ENCODE measurements at regions not wholly inside any gene's neighbourhood (a gene's known extent, or its start where the extent isn't known, plus 50 kb on each side); places are given as distances from the start of the nearest gene placed in this dataset.

DNA sequence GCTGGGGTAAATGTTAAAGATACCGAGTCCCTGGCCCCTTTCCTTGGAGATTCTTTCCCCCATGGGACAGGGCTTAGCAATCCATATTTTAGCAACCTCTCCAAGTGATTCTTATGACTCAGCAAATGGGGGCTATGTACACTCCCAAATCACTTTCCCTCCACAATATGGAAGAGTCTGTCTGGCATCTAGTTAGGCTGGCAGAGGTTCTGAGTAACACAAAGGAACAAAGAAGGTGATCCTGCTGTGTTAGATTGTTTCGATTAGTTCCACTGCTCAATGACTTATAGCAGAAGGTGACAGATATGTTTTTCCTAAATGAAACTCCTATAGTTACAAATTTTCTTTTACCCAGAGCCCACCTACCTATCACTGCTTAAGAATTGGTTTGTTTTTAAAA lies 154.0 kb upstream of the SYT13 start:
- DNase-seq (ENCODE audit: low read depth in 2 of 2), result no peak

DNA sequence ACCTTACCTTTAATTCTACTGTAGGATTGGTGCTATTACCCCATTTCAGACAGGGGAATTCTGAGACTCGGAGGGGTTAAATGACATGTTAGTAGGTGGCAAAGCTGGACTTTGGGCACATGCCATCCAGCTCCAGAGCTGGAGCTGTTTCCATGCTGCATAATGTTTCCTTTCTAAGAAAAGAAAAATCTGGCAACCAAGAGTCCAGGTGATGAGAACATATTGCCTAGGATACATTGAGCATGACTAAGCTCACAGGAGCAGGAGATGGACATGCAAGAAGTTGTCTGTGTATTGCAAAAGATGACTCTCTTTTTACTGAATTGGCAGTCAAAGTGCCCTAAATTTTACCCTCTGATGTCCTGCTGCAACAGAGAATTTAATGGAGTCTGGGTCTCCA lies 150.8 kb upstream of the SYT13 start:
- DNase-seq (ENCODE audit: low read depth in 2 of 2), result no peak

DNA sequence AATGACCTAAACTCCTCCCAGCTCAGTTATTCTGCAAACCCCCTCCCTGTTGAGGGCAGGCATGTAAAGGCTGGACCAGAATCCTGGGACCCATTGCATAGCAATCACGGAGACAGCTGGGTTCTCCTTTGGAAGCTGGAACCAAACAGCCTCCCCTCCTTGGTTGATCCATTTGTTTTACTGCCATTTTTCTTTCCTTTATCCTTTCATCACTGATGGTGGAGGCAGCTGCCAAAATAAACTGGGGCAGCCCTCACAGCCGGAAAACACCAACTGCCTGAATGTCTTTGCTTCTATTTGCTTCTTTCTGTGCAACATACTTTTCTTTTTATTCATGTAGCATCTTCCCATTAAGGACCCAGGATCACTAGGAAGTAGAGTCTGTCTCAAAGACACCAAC lies 150.0 kb upstream of the SYT13 start:
- DNase-seq (ENCODE audit: low read depth in 2 of 2), result no peak

DNA sequence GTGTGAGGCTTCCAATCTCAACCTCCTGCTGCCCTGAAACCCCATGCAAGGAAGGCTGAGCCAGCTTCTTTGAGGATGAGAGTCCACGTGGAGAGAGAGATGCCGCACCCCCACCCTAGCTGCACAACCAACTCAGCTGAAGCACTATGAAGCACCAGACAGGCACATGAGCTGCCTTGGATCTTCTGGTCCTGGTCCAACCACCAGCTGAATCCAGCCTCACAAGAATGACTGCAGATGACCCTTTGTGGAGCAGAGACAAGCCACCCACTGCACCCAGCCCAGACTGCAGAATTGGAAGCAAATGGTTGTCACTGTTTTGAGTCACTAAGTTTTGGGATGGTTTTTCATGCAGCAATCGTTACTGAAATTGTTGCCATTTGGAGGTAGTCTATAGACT lies 149.6 kb upstream of the SYT13 start:
- no peak for DNase-seq (ENCODE audit: low read depth in 2 of 2)

DNA sequence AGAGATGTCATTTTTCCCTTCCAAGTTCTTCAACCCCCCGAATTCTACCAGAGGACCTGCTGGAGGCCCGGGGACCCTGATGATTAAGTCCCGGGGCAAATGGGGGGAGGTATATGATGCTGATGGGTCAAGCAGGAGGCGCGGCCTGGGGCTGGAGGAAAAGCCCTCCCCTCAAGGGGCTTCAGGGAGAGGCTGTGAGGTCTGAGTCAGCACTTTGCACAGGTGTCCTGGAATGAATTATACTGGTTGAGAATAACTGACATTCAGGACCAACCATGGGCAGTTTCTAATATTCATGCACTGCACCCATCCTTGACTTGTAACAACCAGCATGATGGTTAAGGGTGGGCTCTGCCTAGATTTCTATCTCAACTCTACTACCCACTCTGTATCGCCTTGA lies 146.8 kb upstream of the SYT13 start:
- no peak for DNase-seq (ENCODE audit: low read depth in 2 of 2)

DNA sequence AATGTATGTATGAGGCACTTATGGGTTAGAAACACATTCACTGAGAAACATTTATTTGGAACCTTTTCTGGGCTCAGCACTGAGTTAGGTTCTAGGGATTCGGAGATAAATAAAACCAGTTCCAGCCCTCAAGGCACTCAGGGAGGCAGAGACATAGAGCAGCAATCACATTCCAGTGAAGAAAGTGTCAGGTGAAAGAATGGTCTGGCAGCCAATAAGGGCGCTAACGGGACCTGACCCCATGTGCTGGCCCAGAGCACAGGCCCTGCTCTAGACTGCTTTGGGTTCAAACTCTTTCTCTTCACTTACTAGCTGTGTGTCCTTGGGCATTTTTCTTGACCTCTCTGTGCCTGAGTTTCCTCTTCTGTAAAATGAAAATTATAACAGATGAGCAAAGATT lies 146.0 kb upstream of the SYT13 start:
- DNase-seq (ENCODE audit: low read depth in 2 of 2), result no peak

DNA sequence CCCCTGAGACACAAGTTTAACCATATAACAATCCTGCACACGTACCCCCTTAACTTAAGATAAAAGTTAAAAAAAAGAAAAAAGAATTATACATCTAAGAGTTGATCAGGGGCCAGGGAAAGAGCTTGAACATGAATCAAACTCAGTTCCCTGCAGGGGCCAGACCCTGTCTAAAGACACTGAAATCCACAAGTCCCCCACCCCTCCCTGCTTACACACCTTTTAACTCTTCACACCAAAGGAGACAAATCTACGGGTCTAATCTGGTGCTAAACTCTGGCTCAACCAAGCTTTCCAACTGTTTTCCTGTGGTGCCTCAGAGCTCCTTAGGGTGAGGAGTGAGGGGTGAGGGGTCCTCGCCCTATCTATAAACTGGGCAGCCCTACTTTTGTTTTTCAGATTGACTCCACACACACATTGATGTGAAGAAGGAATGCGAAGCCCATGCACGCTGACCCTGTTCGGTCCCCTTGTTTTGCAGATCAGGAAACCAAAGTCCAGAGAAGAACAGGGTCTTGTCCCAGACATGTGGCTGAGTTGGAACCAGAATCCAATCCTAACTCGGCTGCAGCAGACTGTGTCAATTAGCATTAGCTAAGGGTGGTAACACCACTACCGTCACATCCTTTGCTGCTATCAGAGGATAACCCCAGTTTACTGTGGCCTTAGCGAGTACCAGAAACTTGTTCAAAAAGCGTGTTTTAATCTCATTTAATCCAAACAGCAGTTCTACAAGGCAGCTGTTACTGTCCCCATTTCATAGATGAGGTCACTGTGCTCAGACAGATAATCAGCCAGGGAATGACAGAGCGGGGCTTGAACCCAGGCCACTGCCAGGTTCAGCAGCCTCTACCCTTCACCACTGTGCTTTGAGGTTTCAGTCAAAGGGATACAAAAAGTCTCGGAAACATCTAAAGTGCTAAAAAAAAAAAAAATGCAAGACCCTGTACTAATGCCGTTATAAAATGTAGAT lies 145.2 kb upstream of the SYT13 start:
- no peak for DNase-seq (ENCODE audit: low read depth in 2 of 2)

DNA sequence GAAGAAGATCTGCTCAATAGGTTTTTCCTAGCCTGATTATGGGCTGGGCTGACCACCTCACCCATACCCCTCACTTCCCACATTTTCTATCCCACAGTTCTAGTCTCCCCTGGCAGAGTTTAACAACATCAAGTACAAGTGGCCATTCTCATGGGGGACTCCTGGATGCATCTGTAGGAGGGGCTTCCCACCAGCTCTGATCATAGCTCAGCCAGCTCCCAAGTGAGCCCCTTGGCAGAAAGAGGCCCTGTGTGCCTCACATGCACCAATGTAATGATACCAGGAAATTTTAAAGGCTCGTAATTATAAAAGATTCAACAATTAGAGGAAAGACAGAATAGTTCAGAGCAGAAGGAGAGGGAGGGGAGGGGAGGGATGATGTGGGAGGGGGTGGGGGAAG lies 144.2 kb upstream of the SYT13 start:
- DNase-seq (ENCODE audit: low read depth in 2 of 2), result no peak

DNA sequence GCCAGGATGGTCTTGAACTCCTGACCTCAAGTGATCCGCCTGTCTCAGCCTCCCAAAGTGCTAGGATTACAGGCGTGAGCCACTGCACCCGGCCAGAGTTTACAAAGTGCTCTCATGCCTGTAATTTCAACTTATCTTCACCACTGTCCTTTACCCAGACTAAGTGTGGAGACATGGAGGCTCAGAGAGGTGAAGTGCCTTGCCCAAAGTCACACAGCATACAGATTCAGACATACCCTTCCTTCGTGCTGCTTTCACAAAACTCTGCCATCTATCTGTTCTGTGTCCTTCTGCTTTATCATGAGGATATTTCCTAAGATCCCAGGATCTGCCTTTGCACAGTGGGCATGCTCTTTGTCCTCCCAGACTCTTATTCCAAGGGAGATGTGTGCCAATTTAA lies 143.6 kb upstream of the SYT13 start:
- DNase-seq (ENCODE audit: low read depth in 2 of 2), result no peak

DNA sequence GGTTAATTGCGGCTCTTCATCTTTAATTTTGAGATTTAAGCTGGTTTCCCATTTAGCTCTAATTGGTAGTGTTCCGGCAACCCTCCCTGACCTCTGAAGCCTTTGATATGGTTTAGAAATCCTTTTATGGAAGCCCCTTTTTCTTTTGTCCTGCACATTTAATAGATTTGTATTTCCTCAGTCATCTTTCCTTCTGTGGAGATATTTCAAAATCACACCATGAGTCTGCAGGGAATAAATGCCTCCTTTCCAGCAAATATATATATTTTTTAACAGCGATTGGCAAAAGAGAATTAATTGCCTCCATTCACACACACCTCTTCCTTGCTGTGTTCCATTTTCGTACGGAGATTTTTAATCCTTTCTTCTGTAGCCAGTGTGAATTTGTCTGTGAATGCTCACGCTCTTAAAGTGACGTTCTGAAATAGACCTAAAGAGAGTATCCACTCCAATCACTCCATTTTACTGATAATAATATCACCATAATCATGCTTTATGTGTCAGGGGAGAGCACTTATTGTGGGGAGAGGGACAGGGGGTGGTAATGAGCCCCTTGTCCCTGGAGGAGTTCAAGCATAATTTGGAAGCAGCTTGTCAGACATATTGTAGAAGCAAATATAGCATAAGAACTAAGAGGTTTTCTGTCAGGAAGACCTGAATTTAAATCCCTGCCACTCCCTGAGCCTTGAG lies 142.5 kb upstream of the SYT13 start:
- DNase-seq (ENCODE audit: low read depth in 2 of 2), result no peak

DNA sequence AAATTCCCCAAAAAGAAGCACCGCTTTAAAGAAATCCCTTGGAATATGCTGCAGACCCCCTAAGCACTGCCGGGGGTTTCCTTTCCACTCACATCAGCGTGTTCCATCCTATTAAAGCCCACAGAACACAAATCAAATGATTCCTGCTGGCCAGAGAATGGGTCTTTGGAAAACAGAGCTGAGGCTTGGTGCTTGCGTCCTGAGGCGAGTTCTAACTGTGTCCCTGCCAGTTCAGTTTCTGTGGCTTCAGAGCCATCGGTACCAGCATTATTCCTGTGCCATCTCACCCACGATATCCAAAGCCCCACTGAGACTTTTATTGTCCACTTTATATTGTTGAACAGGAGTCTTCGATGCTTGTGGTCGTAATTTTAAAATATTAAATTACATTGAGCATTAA lies 142.0 kb upstream of the SYT13 start:
- DNase-seq (ENCODE audit: low read depth in 2 of 2), result no peak

DNA sequence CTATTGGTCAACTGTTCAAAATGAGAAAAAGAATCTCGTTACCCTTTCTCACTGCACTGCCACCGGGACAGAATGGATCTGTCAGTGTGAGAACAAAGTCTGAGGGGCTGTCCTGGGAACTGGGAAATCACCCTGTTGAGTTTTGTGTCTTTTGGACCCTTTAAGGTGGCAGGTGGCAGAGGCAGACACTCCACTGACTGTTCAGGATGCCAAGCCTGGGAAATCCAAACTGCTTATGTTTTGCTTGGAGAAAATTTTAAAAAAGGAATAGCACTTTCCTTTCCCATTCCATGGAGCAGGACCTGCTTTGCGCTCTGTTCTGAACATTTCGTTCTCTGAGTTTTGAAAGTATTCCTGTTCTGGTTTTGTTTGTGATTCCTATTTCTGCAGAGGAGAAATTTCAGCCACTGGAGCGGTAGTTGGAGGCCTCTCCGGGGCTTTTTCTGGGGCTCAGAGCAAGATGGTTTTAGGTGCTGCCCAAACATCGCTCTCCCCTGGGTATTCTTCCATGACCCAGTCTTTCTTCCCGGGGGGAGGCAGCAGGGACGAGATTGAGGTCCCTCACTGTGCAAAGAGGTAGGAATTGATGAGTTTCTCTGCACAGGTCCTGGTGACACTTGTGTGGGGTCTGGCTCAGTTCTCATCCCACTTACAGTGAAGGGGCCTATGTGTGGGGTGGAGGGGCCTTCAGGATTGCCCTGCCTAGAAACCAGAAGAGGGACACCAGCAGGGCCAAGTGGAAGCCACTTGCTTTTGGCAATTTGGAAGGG lies 138.5 kb upstream of the SYT13 start:
- no peak for DNase-seq (ENCODE audit: low read depth in 2 of 2)

DNA sequence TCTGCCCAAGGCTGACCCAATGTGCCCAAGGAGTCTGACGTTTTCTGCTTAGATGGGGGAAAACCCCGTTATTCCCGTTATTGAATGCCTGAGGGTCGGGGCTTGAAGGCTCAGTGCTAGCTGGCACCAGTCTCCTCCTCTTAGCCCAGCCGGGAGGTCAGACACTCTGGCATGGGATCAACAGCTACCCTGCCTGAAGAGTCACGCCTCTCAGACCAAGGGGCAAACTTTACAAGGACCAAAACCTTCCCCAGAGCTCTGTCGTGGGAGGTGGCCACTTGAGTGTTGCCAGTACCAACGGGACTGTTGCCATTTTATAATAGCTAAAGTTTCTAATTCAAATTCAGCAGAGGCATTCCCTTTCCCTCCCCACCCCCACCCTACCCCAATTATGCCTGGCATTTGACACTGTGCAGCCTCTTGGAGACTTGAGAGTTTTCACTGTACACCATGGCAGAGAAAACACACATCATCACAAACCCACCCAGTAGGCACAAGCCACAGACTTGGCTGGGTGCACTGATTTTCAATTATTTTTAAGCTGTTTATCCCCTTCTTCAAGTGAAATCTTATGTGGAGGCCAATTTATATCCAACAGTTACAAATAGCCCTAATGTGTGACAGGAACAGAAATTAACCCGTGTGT lies 137.5 kb upstream of the SYT13 start:
- no peak for DNase-seq (ENCODE audit: low read depth in 2 of 2)

DNA sequence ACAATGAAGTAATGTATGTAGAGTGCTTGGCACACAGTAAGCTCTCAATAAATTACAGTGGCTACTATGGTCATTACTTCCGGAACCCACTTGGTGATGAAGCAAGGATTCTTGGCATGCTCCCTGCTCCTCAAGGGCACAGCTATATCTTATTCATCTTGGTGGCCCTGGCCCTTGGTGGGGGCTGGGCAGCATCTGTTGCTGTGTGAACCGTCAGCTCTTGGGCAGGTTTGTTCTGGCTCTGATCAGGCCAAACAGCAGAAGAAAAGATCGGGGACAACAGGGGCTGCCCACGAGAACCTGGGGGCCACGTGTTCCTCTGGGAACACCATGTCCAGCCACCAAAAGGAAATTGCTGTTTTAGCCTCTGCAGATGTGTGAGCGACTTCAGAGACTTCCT lies 136.9 kb upstream of the SYT13 start:
- DNase-seq (ENCODE audit: low read depth in 2 of 2), result no peak

DNA sequence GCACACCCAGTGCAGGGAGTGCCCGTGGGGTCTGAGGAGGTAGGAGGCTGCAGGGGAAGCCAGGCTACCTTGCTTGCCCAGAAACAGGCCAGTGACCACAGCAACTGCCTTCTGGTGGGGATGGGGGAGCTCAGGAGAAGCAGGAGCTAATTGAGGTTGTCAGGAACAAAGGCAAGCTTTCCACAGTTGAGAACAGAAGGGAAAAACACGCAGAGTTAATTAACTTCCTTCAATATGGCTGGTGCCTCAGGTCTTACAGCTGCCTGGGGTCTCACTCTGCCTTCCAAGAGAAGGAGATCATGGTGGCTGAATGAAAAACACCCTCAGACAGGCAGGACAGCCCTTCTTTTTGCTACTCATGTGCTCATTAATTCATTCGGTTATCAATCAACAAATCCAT lies 127.9 kb upstream of the SYT13 start:
- no peak for DNase-seq (ENCODE audit: low read depth in 2 of 2)

DNA sequence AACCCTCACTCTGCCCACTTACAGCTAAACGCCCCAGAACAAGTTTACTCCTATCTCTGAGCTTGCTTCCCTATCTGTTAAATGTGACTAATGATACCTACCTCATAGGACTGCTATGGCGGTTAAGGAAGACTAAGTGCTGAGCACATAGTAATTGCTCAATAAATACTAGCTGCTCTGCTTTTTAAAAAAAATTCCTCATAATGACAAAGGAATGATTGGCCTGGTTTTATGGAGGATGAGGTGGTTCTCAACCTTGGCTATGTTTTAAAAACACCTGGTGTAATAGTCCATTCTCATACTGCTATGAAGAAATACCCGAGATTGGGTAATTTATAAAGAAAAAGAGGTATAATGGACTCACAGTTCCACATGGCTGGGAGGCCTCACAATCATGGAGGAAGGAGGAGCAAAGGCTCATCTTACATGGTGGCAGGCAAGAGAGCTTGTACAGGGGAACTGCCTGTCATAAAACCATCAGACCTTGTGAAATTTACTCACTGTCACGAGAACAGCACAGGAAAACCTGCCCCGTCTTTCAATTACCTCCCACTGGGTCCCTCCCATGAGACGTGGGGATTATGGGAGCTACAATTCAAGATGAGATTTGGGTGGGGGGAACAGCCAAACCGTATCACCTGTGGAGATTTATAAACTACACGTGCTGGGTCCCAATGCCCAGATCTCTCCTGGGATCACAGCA lies 127.2 kb upstream of the SYT13 start:
- DNase-seq (ENCODE audit: low read depth in 2 of 2), result no peak

DNA sequence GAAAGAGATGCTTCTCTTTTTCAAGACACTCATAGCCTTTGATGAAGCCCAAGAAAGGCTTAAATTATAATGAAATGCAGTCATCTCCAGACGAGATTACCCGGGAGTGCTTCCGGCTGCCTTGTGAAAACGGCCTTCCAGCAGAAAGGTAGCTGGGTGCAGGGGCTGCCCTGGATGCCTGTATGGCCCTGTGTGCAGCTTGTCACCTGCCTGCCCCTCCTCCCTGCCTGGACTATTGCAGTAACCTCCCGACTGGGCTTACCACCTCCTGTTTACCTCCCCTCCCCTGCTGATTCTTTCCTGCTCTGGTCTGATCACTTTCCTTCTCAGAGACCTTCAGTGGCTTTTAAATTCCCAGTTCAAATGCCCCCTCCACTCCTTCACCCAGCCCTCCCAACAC lies 126.4 kb upstream of the SYT13 start:
- DNase-seq (ENCODE audit: low read depth in 2 of 2), result no peak

DNA sequence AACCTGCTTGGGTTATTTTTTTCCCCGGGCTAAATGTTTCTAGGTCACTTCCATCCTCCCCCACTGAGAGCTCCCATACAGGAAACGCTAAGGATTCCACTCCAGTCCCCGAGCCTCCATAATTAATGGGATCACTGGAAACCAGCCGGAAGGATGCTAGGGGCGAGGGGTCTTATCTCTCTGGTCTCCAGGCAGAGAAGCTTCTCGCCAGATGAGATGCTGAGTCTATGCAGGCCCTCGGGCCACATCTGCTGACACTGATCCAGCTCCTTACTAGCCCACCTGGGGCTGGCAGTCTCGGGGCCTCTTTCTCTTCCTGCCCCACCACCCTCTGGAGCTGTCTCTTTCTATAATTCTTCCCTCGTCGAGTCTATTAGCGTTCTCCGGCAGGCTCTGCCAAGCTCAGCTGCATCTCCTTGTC lies 125.9 kb upstream of the SYT13 start:
- DNase-seq (ENCODE audit: low read depth in 2 of 2), result no peak

DNA sequence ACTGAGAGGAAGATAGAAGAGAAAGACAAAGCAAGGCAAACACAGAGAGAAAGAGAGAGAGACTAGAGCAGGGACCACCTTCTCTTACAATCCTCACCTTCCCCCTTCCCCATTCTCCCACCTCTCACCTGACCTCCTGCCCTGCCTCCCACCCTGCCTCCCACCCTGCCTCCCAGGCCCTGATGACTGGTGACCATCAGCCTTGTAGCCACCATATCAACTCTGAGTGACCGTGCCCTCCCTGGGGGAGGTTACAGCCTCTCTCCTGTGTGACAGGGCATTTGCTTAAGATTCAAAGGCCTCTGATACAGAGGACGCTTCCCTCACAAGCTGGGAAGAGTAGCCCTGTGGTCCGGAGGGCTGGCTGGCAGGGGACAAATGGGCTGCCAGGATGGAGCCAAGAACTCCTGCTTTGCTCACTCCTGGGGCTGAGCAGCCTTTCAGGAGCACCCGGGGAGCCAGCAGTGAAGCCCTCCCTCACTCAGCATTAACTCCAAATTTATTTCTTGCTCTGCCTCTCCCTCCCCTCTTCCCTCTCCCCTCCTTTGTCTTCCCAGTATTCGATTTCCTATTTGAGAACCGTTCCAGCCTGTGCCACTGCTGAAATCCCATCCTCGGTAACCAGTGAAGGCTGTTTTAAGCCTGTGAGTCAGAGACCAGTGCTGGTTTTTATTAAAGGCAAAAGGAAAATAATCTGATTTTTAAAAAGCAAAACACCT lies 125.2 kb upstream of the SYT13 start:
- DNase-seq (ENCODE audit: low read depth in 2 of 2), result no peak

DNA sequence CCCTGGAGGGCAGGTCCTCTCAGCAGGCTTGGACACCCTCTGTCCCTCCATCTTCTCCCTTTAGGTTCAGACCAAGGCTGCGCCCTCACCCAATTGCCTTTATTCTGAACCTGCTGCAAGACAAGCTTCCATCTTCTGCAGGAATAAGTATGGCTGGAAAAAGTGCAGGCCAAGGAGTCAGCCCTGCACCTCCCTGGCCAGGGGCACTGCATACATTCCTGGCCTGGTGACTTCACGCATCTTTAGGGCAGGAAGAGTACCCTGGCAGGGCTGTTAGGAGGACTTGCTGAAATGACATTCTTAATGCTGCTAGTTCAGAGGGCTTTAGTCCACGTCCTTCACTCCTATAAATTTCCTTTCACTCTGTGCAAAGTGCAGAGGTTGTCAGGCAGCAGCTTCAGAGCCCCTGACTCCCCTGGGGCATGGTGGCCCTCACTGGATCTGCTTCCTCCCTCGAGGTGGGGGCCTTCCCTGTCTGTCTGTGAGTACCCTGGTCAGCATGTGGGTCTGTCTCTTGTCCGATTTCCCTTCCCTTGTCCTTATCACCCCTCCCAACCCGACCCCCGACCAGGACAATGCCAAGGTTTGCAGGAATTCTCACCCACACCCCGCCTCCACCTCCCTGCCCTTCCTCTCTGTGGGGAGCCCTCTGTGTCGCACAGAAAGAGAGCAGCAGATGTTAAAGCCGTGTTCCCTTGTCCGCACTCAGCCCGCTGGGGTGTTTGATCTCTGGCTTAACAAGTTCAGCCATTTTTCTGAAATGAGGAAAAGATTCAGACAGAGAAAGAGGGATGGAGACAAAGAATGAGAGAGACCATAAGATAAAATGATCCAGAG lies 124.5 kb upstream of the SYT13 start:
- DNase-seq (ENCODE audit: low read depth in 2 of 2), result no peak
